ENCODE measurements at regions not wholly inside any gene's neighbourhood (a gene's known extent, or its start where the extent isn't known, plus 50 kb on each side); places are given as distances from the start of the nearest gene placed in this dataset.
"Not testable (repeated sequence)": the region's sequence is repeated elsewhere in the genome, so short reads cannot be mapped to it uniquely, and the experiment has no call there.

DNA sequence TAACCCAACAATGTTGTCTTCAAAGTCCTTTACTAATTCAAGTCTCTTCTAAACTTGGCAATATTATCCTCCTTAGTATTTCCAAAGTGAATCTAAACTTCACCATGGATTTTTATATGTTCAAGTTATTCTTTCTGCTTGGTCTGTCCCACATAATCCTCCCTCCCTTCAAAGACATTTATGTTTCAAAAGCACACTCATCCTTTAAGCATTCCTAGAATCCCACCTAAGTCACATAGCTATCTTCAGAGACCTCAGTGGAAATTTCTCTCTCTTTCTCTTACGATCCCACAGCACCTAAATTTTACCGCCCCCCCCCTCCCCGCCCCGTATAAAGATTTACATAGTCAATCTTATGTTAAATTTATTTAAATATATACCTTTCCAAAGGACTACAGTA lies 314.9 kb upstream of the GRIA3 start:
- no peak for DNase-seq (ENCODE audit: low spot score)

DNA sequence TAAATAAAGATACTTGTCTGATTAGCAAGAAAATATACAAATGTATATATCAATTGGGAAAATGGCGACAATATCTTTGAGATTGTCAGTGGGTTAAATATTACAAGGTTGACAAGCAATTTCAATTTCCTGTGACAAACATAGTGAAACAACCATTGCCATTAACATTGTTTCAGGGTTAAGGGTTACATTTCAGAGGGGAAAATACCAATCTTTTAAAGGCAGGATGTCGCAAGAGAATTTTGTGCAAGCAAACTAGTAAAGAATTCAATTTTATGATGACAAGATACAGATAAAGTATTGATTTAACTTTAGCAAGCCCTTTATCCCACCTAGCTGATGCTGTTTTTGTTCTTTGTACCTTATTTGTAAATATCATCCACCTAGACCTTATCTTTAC lies 305.8 kb upstream of the GRIA3 start:
- no peak for DNase-seq (ENCODE audit: low spot score)

DNA sequence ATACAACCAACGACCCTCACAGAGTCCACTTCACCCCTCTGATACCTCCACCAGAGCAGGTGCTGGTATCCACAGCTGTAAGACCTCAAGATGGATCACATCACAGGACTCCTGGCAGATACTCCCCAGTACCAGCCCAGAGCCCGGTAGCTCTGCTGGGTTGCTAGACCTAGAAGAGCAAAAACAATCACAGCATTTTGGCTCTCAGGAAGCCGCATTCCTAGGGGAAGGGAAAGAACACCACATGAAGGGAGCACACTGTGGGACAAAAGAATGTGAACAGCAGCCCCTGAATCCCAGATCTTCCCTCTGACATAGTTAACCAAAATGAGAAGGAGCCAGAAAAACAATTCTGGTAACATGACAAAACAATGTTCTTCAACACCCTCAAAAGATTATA lies 303.1 kb upstream of the GRIA3 start:
- DNase-seq (ENCODE audit: low spot score), result no peak

DNA sequence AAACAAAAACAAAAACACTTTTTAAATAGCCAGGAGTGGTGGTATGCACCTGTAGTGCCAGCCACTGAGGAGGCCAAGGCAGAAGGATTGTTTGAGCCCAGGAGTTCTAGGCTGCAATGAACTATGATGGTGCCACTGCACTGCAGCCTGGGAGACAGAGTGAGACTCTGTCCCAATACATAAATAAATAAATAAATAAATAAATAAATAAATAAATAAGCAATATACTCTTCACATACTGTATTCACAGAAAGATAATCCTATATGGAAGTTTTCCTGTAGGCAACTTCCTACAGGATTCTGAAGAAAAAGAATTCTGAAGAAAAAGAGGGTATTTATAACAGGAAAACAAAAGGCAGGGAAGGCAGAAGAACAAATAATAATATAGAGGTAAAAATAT lies 293.3 kb upstream of the GRIA3 start:
- no peak for DNase-seq (ENCODE audit: low spot score)

DNA sequence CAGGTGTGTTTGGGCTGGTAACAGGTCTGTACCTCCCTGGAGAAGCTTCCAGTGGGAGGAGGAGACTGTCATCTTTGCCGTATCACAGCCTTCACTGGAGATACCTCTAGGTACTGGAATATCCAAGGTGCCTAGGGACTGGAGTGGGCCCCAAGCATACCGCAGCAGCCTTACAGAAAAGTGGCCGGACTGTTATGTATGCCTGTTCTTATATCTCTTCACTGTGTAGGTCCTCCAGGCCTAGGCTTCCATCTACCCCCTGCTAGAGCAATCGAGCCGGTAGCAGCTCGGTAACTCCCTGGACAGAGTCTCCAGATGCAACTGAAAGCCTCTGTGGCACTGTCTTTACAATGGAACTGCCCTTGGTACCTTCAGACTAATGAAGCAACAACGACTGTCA lies 277.4 kb upstream of the GRIA3 start:
- DNase-seq (ENCODE audit: low spot score), result no peak

DNA sequence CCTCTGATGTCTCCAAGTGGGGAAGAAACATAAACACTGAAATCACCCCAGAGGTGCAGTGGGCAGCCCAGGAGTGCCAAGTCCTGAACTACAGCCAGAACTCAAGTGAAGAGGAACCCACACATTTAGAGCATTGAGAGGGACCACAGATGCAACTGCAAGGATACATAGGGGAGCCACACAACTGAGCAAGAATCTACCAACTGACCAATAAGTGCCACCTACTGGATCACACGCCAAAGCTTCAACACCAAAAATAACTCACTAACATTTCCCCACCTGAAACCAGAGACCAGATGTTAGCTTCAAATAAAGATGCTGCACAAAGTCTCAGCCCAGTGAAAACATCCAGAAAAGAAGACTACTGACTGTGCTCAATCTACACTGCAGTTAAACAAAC lies 276.7 kb upstream of the GRIA3 start:
- DNase-seq (ENCODE audit: low spot score), result no peak

DNA sequence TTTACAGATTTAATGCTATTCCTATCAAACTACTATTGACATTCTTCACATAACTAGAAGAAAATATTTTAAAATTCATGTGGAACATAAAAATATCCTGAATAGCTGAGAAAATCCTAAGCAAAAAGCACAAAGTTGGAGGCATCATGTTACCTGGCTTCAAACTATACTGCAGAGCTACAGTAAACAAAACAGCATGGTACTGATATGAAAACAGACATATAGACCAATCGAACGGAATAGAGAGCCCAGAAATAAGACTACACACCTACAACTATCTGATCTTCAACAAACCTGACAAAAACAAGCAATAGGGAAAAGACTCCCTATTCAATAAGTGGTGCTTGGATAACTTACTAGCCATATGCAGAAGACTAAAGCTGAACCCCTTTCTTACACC lies 273.4 kb upstream of the GRIA3 start:
- no peak for DNase-seq (ENCODE audit: low spot score)

DNA sequence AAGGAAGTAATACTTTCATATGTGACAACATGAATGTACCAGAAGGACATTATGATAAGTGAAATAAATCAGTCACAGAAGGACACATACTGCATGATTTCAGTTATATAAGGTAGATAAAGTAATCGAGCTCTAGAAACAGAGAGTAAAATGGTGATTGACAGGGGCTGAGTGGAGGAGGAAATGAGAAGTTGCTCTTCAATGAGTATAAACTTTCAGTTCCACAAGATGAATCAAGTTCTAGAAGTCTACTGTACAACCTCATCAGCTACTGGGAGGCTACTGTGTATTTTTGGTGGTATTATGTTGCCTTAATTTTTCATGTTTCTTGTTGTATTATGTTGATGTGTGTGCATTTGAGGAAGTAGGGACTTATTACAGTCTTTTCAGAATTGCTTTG lies 270.9 kb upstream of the GRIA3 start:
- DNase-seq (ENCODE audit: low spot score), result no peak

DNA sequence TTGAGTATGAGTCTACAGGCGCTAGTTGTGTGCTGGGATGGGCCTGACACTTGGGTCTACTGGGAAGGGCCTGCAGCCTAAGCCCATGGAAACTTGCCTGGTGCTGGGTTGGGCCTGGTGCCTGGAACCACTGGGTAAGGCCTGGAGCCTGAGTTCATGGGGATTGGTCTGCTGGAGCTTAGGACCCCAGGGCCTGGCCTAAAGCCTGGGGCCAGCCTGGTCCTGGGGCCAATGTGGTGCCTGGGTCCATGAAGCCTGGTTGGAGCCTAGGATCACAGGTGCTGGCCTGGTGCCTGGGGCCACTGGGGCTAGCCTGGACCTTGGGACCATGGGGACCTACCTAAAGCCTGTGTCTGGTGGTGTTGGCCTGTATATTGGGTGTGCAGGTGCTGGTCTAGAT lies 270.3 kb upstream of the GRIA3 start:
- no peak for DNase-seq (ENCODE audit: low spot score)

DNA sequence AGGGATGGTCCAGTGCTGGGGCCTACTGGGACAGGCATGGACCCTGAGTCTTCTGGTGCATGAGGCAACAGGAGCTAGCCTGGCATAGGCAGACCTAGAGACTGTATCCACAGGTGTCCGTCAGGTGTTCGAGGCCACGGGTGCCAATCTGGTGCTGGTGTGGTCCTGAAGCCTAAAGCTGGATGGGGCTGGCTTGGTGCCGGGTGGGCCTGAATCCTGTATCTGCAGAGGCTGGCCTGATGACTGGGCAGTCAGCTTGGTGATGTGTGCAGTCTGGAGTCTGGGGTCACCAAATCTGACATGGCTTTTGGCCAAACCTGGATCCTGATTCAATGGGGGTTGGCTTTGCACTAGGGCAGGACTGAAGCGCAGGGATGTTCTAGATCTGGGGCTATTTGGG lies 269.8 kb upstream of the GRIA3 start:
- no peak for DNase-seq (ENCODE audit: low spot score)

DNA sequence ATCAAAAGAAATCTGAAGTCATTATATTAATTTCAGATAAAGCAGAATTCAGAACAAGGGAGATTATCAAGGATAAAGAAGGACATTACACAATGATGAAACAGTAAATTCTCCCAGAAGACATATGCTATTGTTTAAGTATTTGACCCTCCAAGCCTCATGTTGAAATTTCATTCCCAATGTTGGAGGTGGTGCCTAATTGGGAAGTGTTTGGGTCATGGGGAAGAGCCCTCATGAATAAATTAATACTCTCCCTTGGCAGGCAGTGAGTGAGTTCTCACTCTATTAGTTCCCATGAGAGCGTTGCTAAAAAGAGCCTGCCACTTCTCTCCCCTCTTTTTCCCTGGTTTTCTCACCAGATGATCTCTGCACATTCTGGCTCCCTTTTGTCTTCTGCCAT lies 249.9 kb upstream of the GRIA3 start:
- no peak for DNase-seq (ENCODE audit: low spot score)

DNA sequence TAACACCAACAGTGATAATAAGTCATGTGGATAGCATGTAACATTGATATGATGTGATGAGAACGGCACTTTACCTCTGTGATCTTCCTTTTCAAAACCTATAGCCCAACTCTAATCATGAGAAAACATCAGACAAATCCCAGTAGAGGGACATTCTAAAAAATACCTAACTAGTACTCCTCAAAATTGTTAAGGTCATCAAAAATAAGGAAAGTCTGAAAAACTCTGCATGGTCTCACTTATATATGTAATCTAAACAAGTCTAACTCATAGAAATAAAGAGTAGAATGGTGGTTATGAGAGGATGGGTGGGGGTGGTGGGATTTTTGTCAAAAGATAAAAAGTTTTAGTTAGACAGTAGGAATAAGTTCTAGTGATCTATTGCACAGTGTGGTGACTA lies 243.9 kb upstream of the GRIA3 start:
- no peak for DNase-seq (ENCODE audit: low spot score)

DNA sequence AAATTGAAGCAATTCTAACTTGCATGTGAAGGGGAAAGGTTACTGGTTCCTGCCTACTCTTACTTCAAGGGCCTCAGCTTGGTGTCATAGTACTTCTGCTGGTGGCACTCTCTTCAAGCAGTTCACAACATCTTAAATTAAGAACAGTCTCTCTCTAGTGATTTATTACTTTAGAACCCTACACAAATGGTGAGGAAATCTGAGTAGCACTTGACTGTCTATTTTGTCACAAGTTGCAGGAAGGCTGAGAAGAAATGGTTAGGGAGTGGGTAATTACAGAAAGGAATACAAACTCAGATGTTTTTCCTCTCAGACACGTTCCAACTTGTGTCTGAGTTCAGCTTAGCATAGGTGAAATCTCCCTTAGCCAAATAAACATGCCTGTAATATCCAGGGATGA lies 242.3 kb upstream of the GRIA3 start:
- no peak for DNase-seq (ENCODE audit: low spot score)

DNA sequence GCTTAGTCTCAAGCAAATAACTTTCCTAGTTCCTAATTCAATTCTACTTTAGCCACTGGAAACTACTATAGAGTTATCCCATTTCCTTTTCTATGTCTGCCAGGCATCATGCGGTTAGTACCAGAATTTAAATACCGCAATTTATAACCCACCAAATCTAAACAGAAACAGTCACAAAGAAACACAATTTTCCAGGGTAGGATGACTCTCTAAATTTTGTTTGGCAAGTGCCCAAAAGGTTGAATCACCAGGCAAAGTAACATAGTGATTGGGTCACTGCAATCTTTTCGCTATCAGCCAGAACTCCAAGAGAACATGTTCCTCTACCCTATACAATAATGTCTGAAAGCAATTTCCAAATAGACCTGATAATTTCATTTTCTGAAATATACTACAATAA lies 240.2 kb upstream of the GRIA3 start:
- no peak for DNase-seq (ENCODE audit: low spot score)

DNA sequence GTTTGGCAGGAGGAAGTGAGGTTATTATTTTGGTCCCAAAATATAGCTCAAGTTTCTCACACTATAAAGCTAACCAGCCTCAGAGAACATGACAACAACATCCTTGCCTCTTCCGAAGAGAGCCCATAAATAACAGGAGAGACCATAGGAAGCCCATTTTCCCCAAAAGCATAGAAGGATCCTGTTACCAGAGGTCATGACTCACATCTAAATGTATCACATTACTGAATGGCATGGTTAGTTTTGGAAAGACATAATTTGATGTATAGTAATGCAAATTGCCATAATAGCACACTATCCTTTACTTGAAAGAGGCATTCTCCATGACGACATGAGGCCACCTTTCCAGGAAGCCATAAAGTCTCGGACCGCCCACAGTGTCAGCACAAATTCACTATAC lies 238.8 kb upstream of the GRIA3 start:
- DNase-seq (ENCODE audit: low spot score), result no peak

DNA sequence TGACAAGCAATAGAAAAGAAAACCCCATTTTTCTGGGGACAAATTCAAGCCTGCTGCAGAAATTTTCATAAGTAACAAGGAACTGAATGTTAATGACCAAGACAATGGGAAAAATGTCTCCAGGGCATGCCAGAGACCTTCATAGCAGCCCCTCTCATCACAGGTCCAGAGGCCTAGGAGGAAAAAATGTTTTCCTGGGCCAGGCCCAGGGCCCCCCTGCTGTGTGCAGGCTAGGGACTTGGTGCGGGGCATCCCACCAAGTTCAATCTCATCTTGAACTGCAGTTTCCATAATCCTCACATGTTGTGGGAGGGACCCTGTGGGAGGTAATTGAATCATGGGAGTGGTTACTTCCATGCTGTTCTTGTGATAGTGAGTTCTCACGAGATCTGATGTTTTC lies 211.5 kb upstream of the GRIA3 start:
- DNase-seq (ENCODE audit: low spot score), result no peak

DNA sequence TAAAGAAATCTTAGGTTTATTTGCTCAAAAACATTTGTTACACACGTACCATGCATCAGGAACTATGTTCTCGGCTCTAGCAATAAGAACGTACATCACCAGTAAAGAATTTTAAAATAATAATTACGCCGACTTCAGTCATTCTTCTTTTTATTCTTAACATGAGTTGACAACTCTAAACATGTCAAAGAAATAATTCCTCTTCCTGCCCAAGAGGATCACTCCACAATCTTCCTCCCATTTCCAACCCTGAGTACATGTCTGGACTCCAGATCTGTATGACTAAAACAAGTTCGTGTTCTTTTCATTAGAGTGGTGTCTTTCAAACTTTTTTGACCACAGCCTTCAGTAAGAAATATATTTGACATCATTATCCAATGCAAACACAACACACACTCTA lies 201.6 kb upstream of the GRIA3 start:
- DNase-seq (ENCODE audit: low spot score), result no peak

DNA sequence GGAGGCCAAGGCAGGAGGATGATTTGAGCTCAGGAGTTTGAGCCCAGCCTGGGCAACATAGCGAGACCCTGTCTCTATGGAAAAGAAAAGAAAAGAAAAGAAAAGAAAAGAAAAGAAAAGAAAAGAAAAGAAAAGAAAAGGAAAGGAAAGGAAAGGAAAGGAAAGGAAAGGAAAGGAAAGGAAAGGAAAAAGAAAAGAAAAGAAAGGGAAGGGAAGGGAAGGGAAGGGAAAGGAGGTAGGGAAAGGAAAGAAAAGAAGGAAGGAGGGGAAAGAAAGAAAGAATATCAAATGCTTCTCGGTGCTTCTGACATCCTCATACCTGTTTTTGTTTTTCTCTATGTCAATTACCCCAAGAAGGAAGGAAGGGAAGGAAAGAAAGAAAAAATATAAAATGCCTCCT lies 181.2 kb upstream of the GRIA3 start:
- not testable (repeated sequence) for DNase-seq (ENCODE audit: low spot score)

DNA sequence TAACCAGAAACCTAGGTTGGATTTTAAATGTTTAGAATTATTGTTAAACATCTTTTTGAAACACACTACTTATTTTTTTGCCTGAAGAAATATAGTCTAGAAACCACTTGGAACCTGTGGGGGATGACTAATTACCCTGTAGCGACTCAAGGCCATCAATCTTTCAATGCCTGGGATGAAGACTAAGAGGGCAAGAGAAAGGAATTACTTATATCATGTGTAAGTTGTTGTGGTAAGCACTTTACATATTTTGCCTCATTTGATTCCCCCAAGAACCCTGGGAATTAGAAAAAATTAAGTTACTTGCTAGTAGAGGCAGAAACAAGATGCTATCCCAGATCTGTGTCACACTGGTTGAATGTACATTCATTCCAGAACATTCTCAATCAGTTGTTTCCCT lies 170.9 kb upstream of the GRIA3 start:
- DNase-seq (ENCODE audit: low spot score), result no peak

DNA sequence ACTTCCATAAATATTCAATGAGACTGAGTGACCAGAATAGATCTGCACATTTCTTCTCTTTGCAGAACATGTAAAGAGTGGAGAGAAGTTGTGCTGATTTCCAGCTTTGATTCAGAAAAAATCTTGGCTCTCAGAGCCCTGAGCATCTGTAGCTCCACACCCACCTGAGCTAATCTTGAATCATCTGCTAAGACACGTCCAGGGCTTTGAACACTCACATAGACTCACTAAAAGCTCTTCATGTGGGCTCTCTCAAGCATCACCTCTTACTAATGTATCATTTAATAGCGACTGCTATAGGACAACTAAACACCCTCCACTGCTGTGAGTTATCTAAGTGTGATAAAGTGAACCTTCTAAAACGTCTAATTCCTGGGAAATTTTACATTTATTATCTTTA lies 147.7 kb upstream of the GRIA3 start:
- no peak for DNase-seq (ENCODE audit: low spot score)

DNA sequence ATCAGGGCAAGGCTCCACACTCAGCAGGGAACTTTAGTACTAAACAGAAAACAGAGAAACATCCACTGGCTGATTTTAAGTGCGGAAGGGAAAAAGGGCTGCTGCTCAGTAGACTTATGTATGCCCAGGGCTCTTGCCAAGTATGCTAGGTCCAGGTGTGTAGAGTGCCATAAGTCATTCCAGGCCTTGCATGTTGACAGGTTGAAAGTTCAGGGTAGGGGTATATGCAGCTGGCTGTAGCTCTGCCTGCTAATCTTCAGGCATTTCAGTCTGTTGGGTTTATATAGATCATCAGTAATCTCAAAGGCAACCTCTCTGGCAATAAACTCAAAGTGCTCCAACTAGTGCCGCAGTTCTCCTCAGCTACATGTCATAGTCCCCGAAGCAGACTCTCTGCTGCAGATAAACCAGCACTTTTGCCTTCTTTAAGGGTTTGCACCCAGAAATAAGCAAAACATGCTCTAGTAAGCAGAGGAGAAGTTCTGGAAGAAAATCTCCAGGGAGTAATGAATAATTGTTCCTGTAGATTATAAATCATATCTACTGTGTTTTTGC lies 134.9 kb upstream of the GRIA3 start:
- no peak for DNase-seq (ENCODE audit: low spot score)

DNA sequence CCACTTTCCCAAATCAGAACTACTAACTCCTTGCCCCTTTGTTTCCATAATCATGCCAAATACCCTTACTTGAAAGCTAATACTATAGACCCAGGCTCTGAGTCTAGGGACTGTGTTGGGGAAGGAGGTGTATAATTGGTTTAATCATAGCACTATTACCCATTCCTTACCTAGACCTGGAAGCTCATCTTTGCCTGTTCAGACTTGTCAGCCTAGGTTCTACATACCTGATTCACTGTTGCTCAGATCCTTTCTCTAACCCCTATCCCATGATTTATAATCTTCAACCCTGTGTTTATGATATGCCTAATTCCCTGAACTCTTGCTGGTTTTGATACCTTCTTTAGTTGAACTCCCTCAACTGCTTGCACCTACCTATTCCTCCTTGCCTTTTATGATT lies 123.1 kb upstream of the GRIA3 start:
- no peak for DNase-seq (ENCODE audit: low spot score)

DNA sequence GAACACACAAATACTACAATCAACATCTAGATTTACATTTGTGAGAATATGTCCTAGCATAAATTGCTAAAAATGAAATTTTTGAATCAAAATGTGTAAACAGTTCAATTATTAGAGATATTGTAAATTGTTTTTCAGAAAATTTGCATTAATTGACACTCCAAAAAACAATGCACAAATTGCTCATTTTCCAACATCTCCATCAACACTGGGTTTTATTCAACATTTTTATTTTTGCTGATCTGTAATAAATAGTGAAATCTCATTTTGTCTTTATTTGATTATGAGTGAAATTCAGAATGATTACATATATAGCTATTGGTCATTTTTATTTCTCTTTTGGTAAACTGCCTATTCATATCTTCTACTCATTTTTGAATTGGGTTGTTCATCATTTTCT lies 120.0 kb upstream of the GRIA3 start:
- DNase-seq (ENCODE audit: low spot score), result no peak

DNA sequence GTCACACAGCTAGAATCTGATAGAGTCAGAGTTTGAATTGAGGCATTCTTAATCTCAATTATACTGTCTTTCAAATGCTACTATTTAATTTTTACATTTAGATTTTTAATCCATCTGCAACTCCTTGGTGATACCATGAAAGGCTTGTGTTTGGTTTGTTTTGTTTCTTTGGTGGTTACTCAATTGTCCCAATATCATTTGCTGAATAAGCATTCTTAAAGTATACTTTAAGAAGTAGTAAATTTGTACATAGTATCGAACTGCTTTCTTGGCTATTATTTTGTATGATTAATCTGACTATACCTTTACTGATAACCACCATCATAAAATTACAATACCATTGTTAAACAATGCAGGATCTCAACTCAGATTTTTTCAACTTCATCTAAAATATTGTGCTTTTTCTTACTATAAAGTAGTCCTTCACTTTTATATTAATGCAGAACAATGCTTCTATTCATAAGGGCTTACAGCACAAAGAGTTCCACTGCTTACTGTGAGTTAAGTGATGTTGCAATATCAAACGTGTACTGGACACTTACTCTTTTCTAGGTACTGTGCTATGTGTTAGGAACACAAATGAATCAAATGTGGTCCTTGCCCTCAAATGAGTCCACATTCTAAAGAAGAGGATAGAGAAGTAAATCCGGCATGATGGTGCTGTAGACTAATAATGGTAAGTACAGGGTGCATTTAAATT lies 111.2 kb upstream of the GRIA3 start:
- no peak for DNase-seq (ENCODE audit: low spot score)
